ENCODE measurements at regions not wholly inside any gene's neighbourhood (a gene's known extent, or its start where the extent isn't known, plus 50 kb on each side); places are given as distances from the start of the nearest gene placed in this dataset.

- no peak for DNase-seq
- no peak for TF ChIP-seq CTCF (IDR thresholded peaks at IDR 0.05)
- H3K4me3 Mint-ChIP-seq = no peak overlapping the region
- H3K36me3 Mint-ChIP-seq (ENCODE audit: low read depth) = no peaks in the 10 kb centered on the region
- H3K27ac Mint-ChIP-seq = no peak overlapping the region
- peaks cover 4% of the 10 kb centered on the region for H3K9me3 Mint-ChIP-seq
- no peaks in the 10 kb centered on the region for H3K27me3 Mint-ChIP-seq (ENCODE audit: insufficient read depth)
- no peaks in the 10 kb centered on the region for H3K4me1 Mint-ChIP-seq (ENCODE audit: low read depth)
These were observed 378.0 kb downstream of the YTHDC2 start for GRCh38 chr5:113891491-113891890.

GRCh38 chr5:113896789-113897188 lies 383.3 kb downstream of the YTHDC2 start:
- Mint-ChIP-seq H3K9me3 (no peaks in the 10 kb centered on the region; the same call in 1 of the 2 replicates), H3K27me3 (ENCODE audit: insufficient read depth) (no peaks in the 10 kb centered on the region; the same call in 1 of the 2 replicates), H3K4me3 (no peak overlapping the region), H3K36me3 (ENCODE audit: low read depth) (no peaks in the 10 kb centered on the region), H3K27ac (no peak overlapping the region), H3K4me1 (ENCODE audit: low read depth) (no peaks in the 10 kb centered on the region)
- no peak for DNase-seq
- no peak for TF ChIP-seq CTCF (IDR thresholded peaks at IDR 0.05)

- Mint-ChIP-seq H3K9me3 (no peaks in the 10 kb centered on the region), H3K27me3 (ENCODE audit: insufficient read depth) (no peaks in the 10 kb centered on the region; the same call in 1 of the 2 replicates), H3K4me3 (no peak overlapping the region), H3K36me3 (ENCODE audit: low read depth) (no peaks in the 10 kb centered on the region), H3K27ac (no peak overlapping the region), H3K4me1 (ENCODE audit: low read depth) (no peaks in the 10 kb centered on the region)
- no peak for TF ChIP-seq CTCF (IDR thresholded peaks at IDR 0.05)
- DNase-seq = no peak
These were observed 384.3 kb downstream of the YTHDC2 start for GRCh38 chr5:113897748-113898147.

GRCh38 chr5:113900141-113900540 lies 386.6 kb downstream of the YTHDC2 start:
- no peak overlapping the region for H3K27ac Mint-ChIP-seq
- H3K4me3 Mint-ChIP-seq = no peak overlapping the region
- DNase-seq = no peak
- no peaks in the 10 kb centered on the region for H3K36me3 Mint-ChIP-seq (ENCODE audit: low read depth)
- no peaks in the 10 kb centered on the region for H3K9me3 Mint-ChIP-seq
- no peak for TF ChIP-seq CTCF (IDR thresholded peaks at IDR 0.05)
- no peaks in the 10 kb centered on the region; the same call in none of the 2 replicates for H3K27me3 Mint-ChIP-seq (ENCODE audit: insufficient read depth)
- H3K4me1 Mint-ChIP-seq (ENCODE audit: low read depth) = no peaks in the 10 kb centered on the region

GRCh38 chr5:113900816-113901215 lies 387.3 kb downstream of the YTHDC2 start:
- Mint-ChIP-seq H3K27ac (no peak overlapping the region), H3K4me3 (no peak overlapping the region), H3K4me1 (ENCODE audit: low read depth) (no peaks in the 10 kb centered on the region), H3K36me3 (ENCODE audit: low read depth) (no peaks in the 10 kb centered on the region), H3K9me3 (no peaks in the 10 kb centered on the region), H3K27me3 (ENCODE audit: insufficient read depth) (no peaks in the 10 kb centered on the region; the same call in none of the 2 replicates)
- no peak for TF ChIP-seq CTCF (IDR thresholded peaks at IDR 0.05)
- no peak for DNase-seq

GRCh38 chr5:113901718-113902117 lies 388.2 kb downstream of the YTHDC2 start:
- H3K27ac Mint-ChIP-seq = no peak overlapping the region
- no peak overlapping the region for H3K4me3 Mint-ChIP-seq
- no peak for TF ChIP-seq CTCF (IDR thresholded peaks at IDR 0.05)
- H3K4me1 Mint-ChIP-seq (ENCODE audit: low read depth) = no peaks in the 10 kb centered on the region
- H3K27me3 Mint-ChIP-seq (ENCODE audit: insufficient read depth) = no peaks in the 10 kb centered on the region; the same call in none of the 2 replicates
- no peak for DNase-seq
- H3K36me3 Mint-ChIP-seq (ENCODE audit: low read depth) = no peaks in the 10 kb centered on the region
- H3K9me3 Mint-ChIP-seq = no peaks in the 10 kb centered on the region
